ENCODE measurements at regions not wholly inside any gene's neighbourhood (a gene's known extent, or its start where the extent isn't known, plus 50 kb on each side); places are given as distances from the start of the nearest gene placed in this dataset.

DNA sequence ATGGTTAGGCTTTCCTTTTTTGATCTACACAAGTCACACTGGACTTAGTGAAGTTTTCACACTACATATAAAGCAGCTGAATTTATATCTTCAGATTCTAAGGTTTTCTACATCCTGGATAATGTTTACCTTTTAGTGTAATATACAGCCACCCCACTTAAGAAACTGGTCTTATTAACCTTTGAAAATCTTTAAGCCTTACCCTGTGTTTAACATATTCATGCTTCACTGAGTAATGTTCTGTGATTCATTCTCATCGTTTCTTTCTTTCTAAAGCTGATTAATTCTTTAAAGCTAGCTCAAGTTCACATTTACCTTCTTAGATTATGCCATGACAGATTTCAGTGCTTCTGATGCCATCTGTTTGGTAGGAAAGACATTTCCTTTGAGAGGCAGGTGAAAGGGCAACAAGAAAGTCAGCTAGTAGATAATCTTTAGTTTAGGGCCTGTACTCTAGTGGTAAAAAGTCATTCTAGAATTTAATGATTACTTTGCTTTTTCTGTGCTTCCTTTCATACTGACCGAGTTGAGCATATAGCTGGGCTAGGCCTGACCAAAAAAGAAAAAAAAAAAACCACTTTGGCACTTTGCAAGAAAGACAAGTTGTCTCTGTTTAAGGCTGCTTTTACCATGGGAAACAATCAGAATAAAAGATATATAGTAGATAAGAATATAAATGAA lies 690.9 kb upstream of the FBXO33 start:
- 31 to 54% (median 43%) methylated on average over 2 of the region's 2 CpGs for WGBS, 3 donors
- H3K27me3 ChIP-seq (ENCODE audit: control insufficient read depth in 3 of 3, insufficient read depth in 3 of 3, low read length in 3 of 3), result no peaks in the 10 kb centered on the region
- FAIRE-seq, result no peak

DNA sequence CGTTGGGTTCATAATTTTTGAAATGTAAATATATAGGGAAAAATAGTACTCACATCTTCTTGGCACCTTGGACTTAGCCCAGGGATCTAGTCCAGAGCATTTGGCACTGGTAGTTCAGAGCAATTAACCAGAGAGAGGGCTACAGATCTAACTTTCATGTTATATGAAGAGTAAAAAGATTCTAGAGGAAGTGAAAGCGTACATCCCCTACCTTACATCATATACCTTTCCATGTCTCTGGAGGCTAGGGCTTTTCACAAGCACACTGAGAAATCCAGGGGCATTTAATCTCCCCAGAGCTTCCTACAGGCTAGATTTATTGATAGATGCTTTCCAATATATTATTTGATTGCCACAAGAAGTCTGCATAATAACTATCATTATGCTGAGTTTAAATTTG lies 687.5 kb upstream of the FBXO33 start:
- DNase-seq, result no peak
- Histone ChIP-seq H3K27ac (ENCODE audit: low read depth in 1 of 3, low read length in 2 of 3) (no peak overlapping the region), H3K4me3 (ENCODE audit: low read depth in 1 of 3, low read length in 3 of 3) (no peak overlapping the region), H3K4me1 (ENCODE audit: control insufficient read depth in 3 of 3, insufficient read depth in 2 of 3, low read depth in 1 of 3, low read length in 2 of 3) (no peaks in the 10 kb centered on the region), H3K9me3 (ENCODE audit: control insufficient read depth in 2 of 2, insufficient read depth in 1 of 2, low read depth in 1 of 2, low read length in 1 of 2) (no peaks in the 10 kb centered on the region), H3K36me3 (ENCODE audit: control insufficient read depth in 3 of 3, insufficient read depth in 2 of 3, low read depth in 1 of 3, low read length in 3 of 3) (no peaks in the 10 kb centered on the region), H3K27me3 (ENCODE audit: control insufficient read depth in 3 of 3, insufficient read depth in 3 of 3, low read length in 3 of 3) (no peaks in the 10 kb centered on the region)
- FAIRE-seq, result no peak
- 38 to 53% (median 40%) methylated on average over 2 of the region's 2 CpGs for WGBS, 3 donors

More for the DNA sequence above, 690.9 kb upstream of the FBXO33 start:
- Histone ChIP-seq H3K9me3 (ENCODE audit: control insufficient read depth in 2 of 2, insufficient read depth in 1 of 2, low read depth in 1 of 2, low read length in 1 of 2) (no peaks in the 10 kb centered on the region), H3K4me1 (ENCODE audit: control insufficient read depth in 3 of 3, insufficient read depth in 2 of 3, low read depth in 1 of 3, low read length in 2 of 3) (no peaks in the 10 kb centered on the region), H3K4me3 (ENCODE audit: low read depth in 1 of 3, low read length in 3 of 3) (no peak overlapping the region), H3K36me3 (ENCODE audit: control insufficient read depth in 3 of 3, insufficient read depth in 2 of 3, low read depth in 1 of 3, low read length in 3 of 3) (no peaks in the 10 kb centered on the region), H3K27ac (ENCODE audit: low read depth in 1 of 3, low read length in 2 of 3) (peak overlapping the region in 1 of 3 donors; percentile 64)
- peak in 1 of 2 donors; percentile 20 for DNase-seq

DNA sequence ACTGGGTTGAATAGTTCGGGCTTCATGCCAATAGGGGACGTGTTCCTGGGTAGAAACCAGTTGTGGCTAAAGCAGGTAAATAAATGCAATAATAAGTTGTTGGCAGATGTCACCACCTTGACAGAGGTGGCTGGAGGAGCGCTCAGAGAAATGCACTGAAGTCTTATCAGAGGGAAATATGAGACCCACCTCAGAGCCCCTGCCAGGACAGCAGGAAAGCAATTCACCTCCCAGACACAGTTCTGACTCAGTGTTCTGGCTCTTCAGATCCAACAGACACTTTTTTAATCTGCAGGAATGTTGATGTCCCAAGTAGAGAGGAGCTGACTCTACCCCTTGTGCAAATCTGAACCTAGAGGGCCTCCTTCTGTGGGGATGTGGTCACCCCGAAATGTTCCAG lies 687.1 kb upstream of the FBXO33 start:
- H3K27me3 ChIP-seq (ENCODE audit: control insufficient read depth in 3 of 3, insufficient read depth in 3 of 3, low read length in 3 of 3), result no peaks in the 10 kb centered on the region
- no peaks in the 10 kb centered on the region for H3K9me3 ChIP-seq (ENCODE audit: control insufficient read depth in 2 of 2, insufficient read depth in 1 of 2, low read depth in 1 of 2, low read length in 1 of 2)
- H3K36me3 ChIP-seq (ENCODE audit: control insufficient read depth in 3 of 3, insufficient read depth in 2 of 3, low read depth in 1 of 3, low read length in 3 of 3), result no peaks in the 10 kb centered on the region
- 47 to 65% (median 63%) methylated on average over 4 of the region's 4 CpGs for WGBS, 3 donors
- FAIRE-seq (no peak), DNase-seq (no peak)
- no peak overlapping the region for H3K27ac ChIP-seq (ENCODE audit: low read depth in 1 of 3, low read length in 2 of 3)
- H3K4me1 ChIP-seq (ENCODE audit: control insufficient read depth in 3 of 3, insufficient read depth in 2 of 3, low read depth in 1 of 3, low read length in 2 of 3), result no peaks in the 10 kb centered on the region
- no peak overlapping the region for H3K4me3 ChIP-seq (ENCODE audit: low read depth in 1 of 3, low read length in 3 of 3)

DNA sequence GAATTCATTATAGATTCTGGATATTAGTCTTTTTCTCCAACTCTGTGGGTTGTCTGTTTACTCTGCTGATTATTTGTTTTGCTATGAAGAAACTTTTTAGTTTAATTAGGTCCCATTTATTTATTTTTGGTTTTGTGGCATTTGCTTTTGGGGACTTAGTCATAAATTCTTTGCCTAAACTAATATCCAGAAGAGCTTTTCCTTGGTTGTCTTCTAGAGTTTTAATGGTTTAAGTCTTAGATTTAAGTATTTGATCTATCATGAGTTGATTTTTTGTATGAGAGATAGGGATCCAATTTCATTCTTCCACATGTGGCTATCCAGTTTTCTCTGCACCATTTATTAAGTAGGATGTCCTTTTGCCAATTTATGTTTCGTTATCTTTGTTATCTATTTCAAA lies 683.4 kb upstream of the FBXO33 start:
- Histone ChIP-seq H3K27ac (ENCODE audit: low read depth in 1 of 3, low read length in 2 of 3) (no peak overlapping the region), H3K4me1 (ENCODE audit: control insufficient read depth in 3 of 3, insufficient read depth in 2 of 3, low read depth in 1 of 3, low read length in 2 of 3) (no peaks in the 10 kb centered on the region), H3K9me3 (ENCODE audit: control insufficient read depth in 2 of 2, insufficient read depth in 1 of 2, low read depth in 1 of 2, low read length in 1 of 2) (no peaks in the 10 kb centered on the region), H3K36me3 (ENCODE audit: control insufficient read depth in 3 of 3, insufficient read depth in 2 of 3, low read depth in 1 of 3, low read length in 3 of 3) (no peaks in the 10 kb centered on the region), H3K27me3 (ENCODE audit: control insufficient read depth in 3 of 3, insufficient read depth in 3 of 3, low read length in 3 of 3) (no peaks in the 10 kb centered on the region), H3K4me3 (ENCODE audit: low read depth in 1 of 3, low read length in 3 of 3) (no peak overlapping the region)
- no peak for FAIRE-seq
- DNase-seq, result no peak
- 79 to 95% (median 88%) methylated on average over 1 of the region's 1 CpG for WGBS, 3 donors

DNA sequence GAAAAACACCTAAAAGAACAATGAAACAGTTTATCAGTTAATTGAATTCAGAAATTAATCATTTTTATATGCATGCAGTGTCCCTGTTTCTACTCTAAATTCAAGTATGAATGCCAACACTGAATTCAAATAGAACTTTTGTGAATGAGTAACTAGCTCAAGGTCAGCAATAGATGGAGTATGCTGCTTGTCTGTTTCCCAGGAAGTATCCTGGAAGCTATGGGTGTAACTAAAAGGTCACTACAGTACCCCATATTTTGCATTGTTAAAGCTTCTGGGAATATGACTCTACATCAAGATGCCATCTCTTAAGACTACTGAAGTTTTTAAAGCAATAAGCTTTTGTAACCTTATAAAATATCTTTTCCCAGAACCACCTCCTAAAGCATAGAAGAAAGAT lies 681.4 kb upstream of the FBXO33 start:
- Histone ChIP-seq H3K27ac (ENCODE audit: low read depth in 1 of 3, low read length in 2 of 3) (no peak overlapping the region), H3K36me3 (ENCODE audit: control insufficient read depth in 3 of 3, insufficient read depth in 2 of 3, low read depth in 1 of 3, low read length in 3 of 3) (no peaks in the 10 kb centered on the region), H3K27me3 (ENCODE audit: control insufficient read depth in 3 of 3, insufficient read depth in 3 of 3, low read length in 3 of 3) (no peaks in the 10 kb centered on the region), H3K4me3 (ENCODE audit: low read depth in 1 of 3, low read length in 3 of 3) (no peak overlapping the region), H3K4me1 (ENCODE audit: control insufficient read depth in 3 of 3, insufficient read depth in 2 of 3, low read depth in 1 of 3, low read length in 2 of 3) (no peaks in the 10 kb centered on the region), H3K9me3 (ENCODE audit: control insufficient read depth in 2 of 2, insufficient read depth in 1 of 2, low read depth in 1 of 2, low read length in 1 of 2) (no peaks in the 10 kb centered on the region)
- FAIRE-seq (no peak), DNase-seq (peak in 1 of 2 donors; percentile 16)

DNA sequence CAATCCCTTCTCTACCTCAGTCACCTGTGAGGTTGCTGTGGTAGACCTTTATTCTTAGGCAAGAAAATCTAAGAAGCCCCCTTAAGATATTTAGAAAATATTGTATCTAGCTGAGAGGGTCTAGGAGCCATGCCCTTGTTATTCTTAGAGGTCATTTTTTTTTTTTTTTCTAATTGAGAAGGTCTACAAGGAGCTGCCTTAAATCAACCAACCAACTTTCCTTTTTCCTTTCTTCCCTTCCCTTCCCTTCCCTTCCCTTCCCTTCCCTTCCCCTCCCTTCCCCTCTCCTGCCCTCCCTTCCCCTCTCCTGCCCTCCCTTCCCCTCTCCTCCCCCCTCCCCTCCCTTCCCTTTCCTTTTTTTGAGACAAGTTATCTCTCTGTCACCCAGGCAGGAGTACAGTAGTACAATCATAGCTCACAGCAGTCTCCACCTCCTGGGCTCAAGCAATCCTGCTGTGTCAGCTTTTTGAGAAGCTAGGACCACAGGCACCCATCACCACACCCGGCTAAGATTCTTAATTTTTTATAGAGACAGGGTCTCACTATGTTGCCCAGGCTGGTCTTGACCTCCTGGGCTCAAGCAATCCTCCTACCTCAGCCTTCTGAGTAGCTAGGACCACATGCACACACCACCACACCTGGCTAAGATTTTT lies 668.4 kb upstream of the FBXO33 start:
- no peak for FAIRE-seq
- no peaks in the 10 kb centered on the region for H3K9me3 ChIP-seq (ENCODE audit: control insufficient read depth in 2 of 2, insufficient read depth in 1 of 2, low read depth in 1 of 2, low read length in 1 of 2)
- no peaks in the 10 kb centered on the region for H3K4me1 ChIP-seq (ENCODE audit: control insufficient read depth in 3 of 3, insufficient read depth in 2 of 3, low read depth in 1 of 3, low read length in 2 of 3)
- 63 to 72% (median 68%) methylated on average over 1 of the region's 1 CpG for WGBS, 3 donors
- H3K27ac ChIP-seq (ENCODE audit: low read depth in 1 of 3, low read length in 2 of 3), result no peak overlapping the region
- no peaks in the 10 kb centered on the region for H3K27me3 ChIP-seq (ENCODE audit: control insufficient read depth in 3 of 3, insufficient read depth in 3 of 3, low read length in 3 of 3)
- no peaks in the 10 kb centered on the region for H3K36me3 ChIP-seq (ENCODE audit: control insufficient read depth in 3 of 3, insufficient read depth in 2 of 3, low read depth in 1 of 3, low read length in 3 of 3)
- H3K4me3 ChIP-seq (ENCODE audit: low read depth in 1 of 3, low read length in 3 of 3), result no peak overlapping the region
- no peak for DNase-seq

DNA sequence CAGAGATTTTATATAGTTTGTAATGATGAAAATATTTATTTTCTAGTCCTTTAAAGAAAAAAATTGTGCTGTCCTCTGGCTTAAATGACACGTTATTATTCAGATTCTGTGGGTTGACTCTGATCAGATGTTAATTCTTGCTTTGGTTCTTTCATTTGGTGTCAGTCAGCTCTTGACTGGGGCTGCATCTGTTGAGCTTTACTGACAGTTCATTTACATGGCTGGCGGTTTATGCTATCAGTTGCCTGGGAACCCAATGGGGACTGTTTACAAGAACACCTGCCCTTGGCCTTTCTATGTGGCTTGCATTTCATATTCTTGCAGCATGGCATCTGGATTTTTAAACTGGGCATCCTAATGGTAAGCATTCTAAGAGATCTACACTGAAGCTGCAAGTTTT lies 667.1 kb upstream of the FBXO33 start:
- FAIRE-seq, result no peak
- H3K27me3 ChIP-seq (ENCODE audit: control insufficient read depth in 3 of 3, insufficient read depth in 3 of 3, low read length in 3 of 3), result no peaks in the 10 kb centered on the region
- H3K4me3 ChIP-seq (ENCODE audit: low read depth in 1 of 3, low read length in 3 of 3), result no peak overlapping the region
- no peaks in the 10 kb centered on the region for H3K36me3 ChIP-seq (ENCODE audit: control insufficient read depth in 3 of 3, insufficient read depth in 2 of 3, low read depth in 1 of 3, low read length in 3 of 3)
- no peak overlapping the region for H3K27ac ChIP-seq (ENCODE audit: low read depth in 1 of 3, low read length in 2 of 3)
- no peak for DNase-seq
- H3K4me1 ChIP-seq (ENCODE audit: control insufficient read depth in 3 of 3, insufficient read depth in 2 of 3, low read depth in 1 of 3, low read length in 2 of 3), result no peaks in the 10 kb centered on the region
- 63 to 65% (median 63%) methylated on average over 2 of the region's 2 CpGs for WGBS, 3 donors
- H3K9me3 ChIP-seq (ENCODE audit: control insufficient read depth in 2 of 2, insufficient read depth in 1 of 2, low read depth in 1 of 2, low read length in 1 of 2), result no peaks in the 10 kb centered on the region

DNA sequence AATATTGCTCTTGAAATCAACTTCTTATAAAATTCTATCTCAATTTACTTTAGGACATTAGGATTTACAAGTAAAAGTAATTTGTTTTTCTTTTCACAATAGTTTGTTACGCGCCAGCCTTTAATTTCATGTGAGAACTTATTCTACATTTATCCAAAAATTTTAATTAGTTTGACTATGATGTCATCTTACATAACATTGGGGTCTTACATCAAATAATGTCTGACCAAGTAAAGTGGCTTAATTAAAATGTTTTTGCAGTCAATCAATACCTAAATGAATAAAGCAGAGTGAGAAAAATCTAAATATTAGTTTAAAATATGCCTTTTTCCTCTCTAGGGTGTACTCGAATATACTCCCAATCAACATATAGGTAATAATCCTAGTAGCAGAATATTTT lies 666.2 kb upstream of the FBXO33 start:
- H3K27ac ChIP-seq (ENCODE audit: low read depth in 1 of 3, low read length in 2 of 3), result no peak overlapping the region
- DNase-seq, result no peak
- H3K36me3 ChIP-seq (ENCODE audit: control insufficient read depth in 3 of 3, insufficient read depth in 2 of 3, low read depth in 1 of 3, low read length in 3 of 3), result no peaks in the 10 kb centered on the region
- no peaks in the 10 kb centered on the region for H3K4me1 ChIP-seq (ENCODE audit: control insufficient read depth in 3 of 3, insufficient read depth in 2 of 3, low read depth in 1 of 3, low read length in 2 of 3)
- no peak overlapping the region for H3K4me3 ChIP-seq (ENCODE audit: low read depth in 1 of 3, low read length in 3 of 3)
- H3K9me3 ChIP-seq (ENCODE audit: control insufficient read depth in 2 of 2, insufficient read depth in 1 of 2, low read depth in 1 of 2, low read length in 1 of 2), result no peaks in the 10 kb centered on the region
- peak; percentile 61 for FAIRE-seq
- no peaks in the 10 kb centered on the region for H3K27me3 ChIP-seq (ENCODE audit: control insufficient read depth in 3 of 3, insufficient read depth in 3 of 3, low read length in 3 of 3)
- 94 to 95% (median 94%) methylated on average over 3 of the region's 3 CpGs for WGBS, 3 donors

DNA sequence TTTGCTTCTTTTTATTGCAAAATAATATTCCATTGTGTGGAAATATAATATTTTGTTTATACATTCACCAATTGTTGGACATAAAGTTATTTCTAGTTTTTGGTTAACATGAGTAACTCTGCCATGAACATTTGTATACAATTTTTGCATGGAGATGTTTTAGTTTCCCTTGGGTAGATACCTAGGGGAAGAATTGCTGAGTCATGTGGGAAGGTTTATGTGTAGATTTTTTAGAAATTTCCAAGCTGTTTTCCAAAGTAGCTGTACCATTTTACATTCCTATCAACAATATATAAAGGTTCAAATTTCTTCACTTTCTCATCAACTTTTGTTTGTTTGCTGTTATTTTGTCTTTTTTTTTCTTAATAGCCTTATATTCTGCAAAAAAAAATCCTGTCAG lies 664.7 kb upstream of the FBXO33 start:
- H3K36me3 ChIP-seq (ENCODE audit: control insufficient read depth in 3 of 3, insufficient read depth in 2 of 3, low read depth in 1 of 3, low read length in 3 of 3), result no peaks in the 10 kb centered on the region
- no peak overlapping the region for H3K4me3 ChIP-seq (ENCODE audit: low read depth in 1 of 3, low read length in 3 of 3)
- no peaks in the 10 kb centered on the region for H3K27me3 ChIP-seq (ENCODE audit: control insufficient read depth in 3 of 3, insufficient read depth in 3 of 3, low read length in 3 of 3)
- H3K27ac ChIP-seq (ENCODE audit: low read depth in 1 of 3, low read length in 2 of 3), result no peak overlapping the region
- no peak for FAIRE-seq
- no peaks in the 10 kb centered on the region for H3K4me1 ChIP-seq (ENCODE audit: control insufficient read depth in 3 of 3, insufficient read depth in 2 of 3, low read depth in 1 of 3, low read length in 2 of 3)
- no peak for DNase-seq
- no peaks in the 10 kb centered on the region for H3K9me3 ChIP-seq (ENCODE audit: control insufficient read depth in 2 of 2, insufficient read depth in 1 of 2, low read depth in 1 of 2, low read length in 1 of 2)
